Natural killer cell (primary cell): ENCODE measurements at regions not wholly inside any gene's neighbourhood (a gene's known extent, or its start where the extent isn't known, plus 50 kb on each side); places are given as distances from the start of the nearest gene placed in this dataset.

Source experiments
- ATAC-seq, 3 donors: fragments of 150-1000 bp in 2 of 3; fragments of 200-7000 bp in 1 of 3; cut with Tn5 transposase; 1 replicate in 1 of 3; 2 replicates in 2 of 3; pipeline ENCODE4 v1.10.0; 2021; ENCODE audit warnings: mild to moderate bottlenecking in 2 of 3, moderate library complexity in 2 of 3
- DNase-seq, 2 donors: peaks; one replicate each; pipeline versions ENCODE4 v3.0.0 to v3.0.0-alpha.2; 2013 to 2021; ENCODE audit warnings: mixed read lengths in 1 of 2
- H3K27ac ChIP-seq: one replicate; pipeline ENCODE4 v1.5.1; 2013; ENCODE audit warnings: mild to moderate bottlenecking, low read length
- H3K27me3 ChIP-seq: one replicate; pipeline ENCODE4 v1.6.1; 2013; ENCODE audit warnings: low read length; ENCODE audit not compliant: control insufficient read depth, insufficient read depth
- H3K36me3 ChIP-seq: one replicate; pipeline ENCODE4 v1.6.1; 2013; ENCODE audit warnings: low read length; ENCODE audit not compliant: control insufficient read depth, insufficient read depth
- H3K4me1 ChIP-seq: one replicate; pipeline ENCODE4 v1.6.1; 2013; ENCODE audit warnings: low read length; ENCODE audit not compliant: control insufficient read depth, insufficient read depth
- H3K4me3 ChIP-seq: one replicate; pipeline ENCODE4 v1.5.1; 2013; ENCODE audit warnings: low read length
- H3K9me3 ChIP-seq: one replicate; pipeline ENCODE4 v1.6.1; 2013; ENCODE audit warnings: low read length; ENCODE audit not compliant: control insufficient read depth, insufficient read depth
- H3K27ac Mint-ChIP-seq, 2 donors: one replicate each; pipeline ENCODE4 v1.8.0; 2022; ENCODE audit warnings: mild to moderate bottlenecking in 2 of 2, mixed read lengths in 2 of 2, moderate library complexity in 1 of 2
- H3K27me3 Mint-ChIP-seq, 2 donors: one replicate each; pipeline ENCODE4 v1.8.0; 2022; ENCODE audit warnings: low read depth in 2 of 2, mixed read lengths in 2 of 2
- H3K36me3 Mint-ChIP-seq: one replicate; pipeline ENCODE4 v1.8.0; 2022; ENCODE audit warnings: mixed read lengths
- H3K4me1 Mint-ChIP-seq, 2 donors: one replicate each; pipeline ENCODE4 v1.8.0; 2022; ENCODE audit warnings: mixed read lengths in 2 of 2
- H3K4me3 Mint-ChIP-seq: one replicate; pipeline ENCODE4 v1.8.0; 2022; ENCODE audit warnings: mild to moderate bottlenecking, moderate library complexity, mixed read lengths
- H3K9me3 Mint-ChIP-seq, 2 donors: one replicate each; pipeline ENCODE4 v1.8.0; 2022; ENCODE audit warnings: mixed read lengths in 2 of 2
- WGBS: methylation state at CpG from one replicate; pipeline ENCODE4 v1.1.7; 2013; ENCODE audit warnings: missing lambda C conversion rate; ENCODE audit not compliant: insufficient coverage; 5-methylcytosine and 5-hydroxymethylcytosine counted together
- intact Hi-C: fragments of 100-400 bp; cut with micrococcal nuclease; formaldehyde crosslinking; loops from one replicate; pipeline ENCODE4 v1.14.2; 2022
- TF ChIP-seq, protein P1 (sequence below): fragments of 200-600 bp; IDR thresholded peaks from one replicate; pipeline ENCODE4 v1.8.0; 2022; ENCODE audit warnings: antibody characterized with exemption

DNA sequence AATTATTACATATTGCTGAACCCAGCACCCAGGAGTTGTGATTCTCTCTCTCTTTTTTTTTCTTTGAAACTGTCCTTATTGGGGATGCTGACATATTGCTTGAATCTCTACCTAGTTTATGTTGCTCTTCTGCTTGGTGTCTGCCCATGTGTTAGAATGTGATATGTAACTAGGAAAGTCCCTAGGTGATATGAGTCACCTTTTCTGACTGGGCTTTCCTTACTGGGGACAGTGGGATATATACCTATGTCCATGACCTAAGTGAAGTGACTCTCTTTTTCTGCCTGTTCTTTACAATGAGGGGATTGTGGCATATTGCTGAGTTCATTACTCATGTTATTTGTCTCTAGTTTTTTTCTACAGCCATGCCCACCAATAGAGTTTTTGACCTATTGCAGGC, 1013.2 kb upstream of the TSPY4 start:
- intact Hi-C loops, result no loop called here
- Histone ChIP-seq H3K4me3 (no peak overlapping the region), H3K4me1 (no peaks in the 10 kb centered on the region), H3K36me3 (no peaks in the 10 kb centered on the region), H3K27me3 (no peaks in the 10 kb centered on the region), H3K9me3 (no peaks in the 10 kb centered on the region), H3K27ac (no peak overlapping the region)
- no peaks in the 10 kb centered on the region for H3K9me3 Mint-ChIP-seq
- TF ChIP-seq, protein P1, sequence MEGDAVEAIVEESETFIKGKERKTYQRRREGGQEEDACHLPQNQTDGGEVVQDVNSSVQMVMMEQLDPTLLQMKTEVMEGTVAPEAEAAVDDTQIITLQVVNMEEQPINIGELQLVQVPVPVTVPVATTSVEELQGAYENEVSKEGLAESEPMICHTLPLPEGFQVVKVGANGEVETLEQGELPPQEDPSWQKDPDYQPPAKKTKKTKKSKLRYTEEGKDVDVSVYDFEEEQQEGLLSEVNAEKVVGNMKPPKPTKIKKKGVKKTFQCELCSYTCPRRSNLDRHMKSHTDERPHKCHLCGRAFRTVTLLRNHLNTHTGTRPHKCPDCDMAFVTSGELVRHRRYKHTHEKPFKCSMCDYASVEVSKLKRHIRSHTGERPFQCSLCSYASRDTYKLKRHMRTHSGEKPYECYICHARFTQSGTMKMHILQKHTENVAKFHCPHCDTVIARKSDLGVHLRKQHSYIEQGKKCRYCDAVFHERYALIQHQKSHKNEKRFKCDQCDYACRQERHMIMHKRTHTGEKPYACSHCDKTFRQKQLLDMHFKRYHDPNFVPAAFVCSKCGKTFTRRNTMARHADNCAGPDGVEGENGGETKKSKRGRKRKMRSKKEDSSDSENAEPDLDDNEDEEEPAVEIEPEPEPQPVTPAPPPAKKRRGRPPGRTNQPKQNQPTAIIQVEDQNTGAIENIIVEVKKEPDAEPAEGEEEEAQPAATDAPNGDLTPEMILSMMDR, result no peak
- no peaks in the 10 kb centered on the region for H3K36me3 Mint-ChIP-seq
- DNase-seq (no peak), ATAC-seq (no peak)
- H3K27me3 Mint-ChIP-seq, result no peaks in the 10 kb centered on the region
- no peak overlapping the region for H3K27ac Mint-ChIP-seq
- no peak overlapping the region for H3K4me3 Mint-ChIP-seq
- H3K4me1 Mint-ChIP-seq, result no peaks in the 10 kb centered on the region

DNA sequence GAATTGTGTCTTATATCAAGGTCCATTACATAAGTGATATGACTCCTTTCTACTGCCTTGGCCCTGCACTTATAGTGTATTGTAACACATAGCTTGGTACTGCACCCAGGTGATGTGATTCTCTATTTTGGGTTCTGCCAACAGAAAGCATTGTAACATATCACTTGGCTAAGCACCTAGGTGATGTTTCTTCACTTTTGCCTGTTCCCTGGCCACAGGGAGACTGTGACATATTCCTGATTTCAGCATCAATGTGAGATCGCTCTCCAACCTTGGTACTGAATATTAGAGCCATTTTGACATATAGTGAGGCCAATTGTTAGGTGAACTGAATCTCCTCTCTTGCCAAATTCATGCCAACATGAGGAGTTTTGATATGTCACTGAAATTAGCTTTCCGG, 1010.3 kb upstream of the TSPY4 start:
- Mint-ChIP-seq H3K27ac (no peak overlapping the region), H3K4me1 (no peaks in the 10 kb centered on the region), H3K4me3 (no peak overlapping the region), H3K27me3 (no peaks in the 10 kb centered on the region), H3K9me3 (no peaks in the 10 kb centered on the region), H3K36me3 (no peaks in the 10 kb centered on the region)
- no peak for DNase-seq
- Histone ChIP-seq H3K9me3 (no peaks in the 10 kb centered on the region), H3K27ac (no peak overlapping the region), H3K4me1 (no peaks in the 10 kb centered on the region), H3K27me3 (no peaks in the 10 kb centered on the region), H3K4me3 (no peak overlapping the region), H3K36me3 (no peaks in the 10 kb centered on the region)
- intact Hi-C loops, result no loop called here
- ATAC-seq, result no peak
- no CpG with 5 or more reads among the region's 2 CpGs for WGBS
- TF ChIP-seq, protein P1, result no peak

DNA sequence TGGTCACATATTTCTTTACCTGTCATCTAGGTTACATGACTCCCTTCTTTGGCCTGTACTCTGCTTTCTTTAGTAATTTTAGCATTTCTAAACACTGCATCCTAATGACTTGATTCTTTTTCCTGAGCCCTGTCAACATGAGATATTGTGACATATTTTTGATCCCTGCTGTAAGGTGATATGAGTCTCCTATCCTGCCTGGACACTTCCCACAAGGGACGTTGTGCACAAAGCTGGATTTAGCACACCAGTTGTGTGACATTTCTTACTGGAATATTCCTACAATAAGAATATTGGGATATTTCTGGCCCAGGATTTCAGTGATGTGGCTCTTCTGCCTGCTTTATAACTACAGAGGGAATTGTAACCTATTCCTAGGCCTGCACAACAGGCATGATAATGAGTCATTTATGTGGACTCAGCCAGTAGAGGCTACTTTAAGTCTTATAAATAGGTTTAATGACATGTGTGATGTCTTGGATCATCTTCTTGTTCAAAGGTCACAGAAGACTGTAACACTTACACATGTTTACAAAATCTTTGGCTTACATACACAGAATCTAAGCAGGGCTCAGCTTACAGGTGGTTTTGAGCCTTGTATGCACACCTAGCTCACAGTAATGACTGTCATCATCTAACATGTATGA, 1009.4 kb upstream of the TSPY4 start:
- no peaks in the 10 kb centered on the region for H3K4me1 Mint-ChIP-seq
- ATAC-seq, result no peak
- Histone ChIP-seq H3K27me3 (no peaks in the 10 kb centered on the region), H3K36me3 (no peaks in the 10 kb centered on the region), H3K9me3 (no peaks in the 10 kb centered on the region), H3K4me1 (no peaks in the 10 kb centered on the region), H3K27ac (no peak overlapping the region), H3K4me3 (no peak overlapping the region)
- no peak overlapping the region for H3K27ac Mint-ChIP-seq
- no peaks in the 10 kb centered on the region for H3K9me3 Mint-ChIP-seq
- WGBS, result no CpG with 5 or more reads among the region's 1 CpG
- TF ChIP-seq, protein P1, result no peak
- intact Hi-C loops, result no loop called here
- H3K4me3 Mint-ChIP-seq, result no peak overlapping the region
- H3K27me3 Mint-ChIP-seq, result no peaks in the 10 kb centered on the region
- H3K36me3 Mint-ChIP-seq, result no peaks in the 10 kb centered on the region
- DNase-seq, result no peak

DNA sequence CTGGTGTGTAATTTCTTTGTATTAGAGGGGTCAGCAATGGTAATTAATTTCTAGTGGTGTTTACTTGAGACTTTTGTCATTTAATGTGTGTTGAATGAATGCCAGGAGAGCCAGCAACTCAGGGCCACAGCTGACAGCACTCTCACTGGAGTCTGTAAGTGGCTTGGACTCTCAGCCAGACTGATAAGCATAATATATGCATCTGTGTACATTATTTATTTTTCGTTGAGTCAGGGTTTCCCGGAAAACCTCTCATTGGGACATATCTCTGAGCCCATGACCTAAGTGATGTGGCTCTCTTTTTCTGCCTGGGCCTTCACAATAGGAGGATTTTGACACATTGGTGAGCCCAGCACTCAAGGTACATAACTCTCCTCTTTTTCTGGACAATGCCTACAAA, 1007.8 kb upstream of the TSPY4 start:
- Mint-ChIP-seq H3K27me3 (no peaks in the 10 kb centered on the region), H3K4me3 (no peak overlapping the region), H3K9me3 (no peaks in the 10 kb centered on the region), H3K27ac (no peak overlapping the region), H3K36me3 (no peaks in the 10 kb centered on the region), H3K4me1 (no peaks in the 10 kb centered on the region)
- intact Hi-C loops, result no loop called here
- no peak overlapping the region for H3K27ac ChIP-seq
- no peaks in the 10 kb centered on the region for H3K9me3 ChIP-seq
- no peaks in the 10 kb centered on the region for H3K36me3 ChIP-seq
- DNase-seq, result no peak
- no peaks in the 10 kb centered on the region for H3K4me1 ChIP-seq
- WGBS, result 69% methylated on average over 2 of the region's 2 CpGs
- ATAC-seq, result no peak
- TF ChIP-seq, protein P1, result no peak
- H3K4me3 ChIP-seq, result no peak overlapping the region
- no peaks in the 10 kb centered on the region for H3K27me3 ChIP-seq
